Activated CD4-positive, alpha-beta T cell treated with anti-CD3 and anti-CD28 coated beads, Interleukin-2, Interleukin-4, amounts not matched to agents 100 ng/mL and 50 ng/mL, durations not matched to agents 16 hours and 8 hours (primary cell): ENCODE measurements at regions not wholly inside any gene's neighbourhood (a gene's known extent, or its start where the extent isn't known, plus 50 kb on each side); places are given as distances from the start of the nearest gene placed in this dataset.
"Not testable (repeated sequence)": the region's sequence is repeated elsewhere in the genome, so short reads cannot be mapped to it uniquely, and the experiment has no call there.

Experiments used
- DNase-seq: peaks from one replicate; pipeline ENCODE4 v3.0.0-alpha.2; 2020; ENCODE audit warnings: low spot score

GRCh38 chr4:120299631-120300030 lies 233.0 kb upstream of the MAD2L1 start:
- no peak for DNase-seq

DNA sequence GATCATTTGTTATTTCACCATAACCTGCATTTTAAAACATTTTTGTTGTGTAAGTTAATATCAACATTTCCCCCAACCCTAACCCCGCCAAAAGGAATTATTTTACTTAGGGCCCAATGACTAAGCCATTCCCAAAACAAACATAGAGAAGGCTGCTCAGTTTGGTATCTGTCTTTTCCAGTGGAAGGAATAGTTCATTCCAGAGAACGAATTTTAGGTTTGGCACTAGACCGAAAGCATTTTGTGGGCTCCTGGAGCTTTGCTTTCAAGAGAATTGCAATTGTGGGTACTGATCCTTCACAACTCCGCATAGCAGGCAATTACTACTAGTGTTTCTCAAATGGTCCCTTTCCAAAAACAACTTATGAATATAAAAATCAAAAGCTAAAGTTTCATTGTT lies 226.7 kb upstream of the MAD2L1 start:
- no peak for DNase-seq

DNA sequence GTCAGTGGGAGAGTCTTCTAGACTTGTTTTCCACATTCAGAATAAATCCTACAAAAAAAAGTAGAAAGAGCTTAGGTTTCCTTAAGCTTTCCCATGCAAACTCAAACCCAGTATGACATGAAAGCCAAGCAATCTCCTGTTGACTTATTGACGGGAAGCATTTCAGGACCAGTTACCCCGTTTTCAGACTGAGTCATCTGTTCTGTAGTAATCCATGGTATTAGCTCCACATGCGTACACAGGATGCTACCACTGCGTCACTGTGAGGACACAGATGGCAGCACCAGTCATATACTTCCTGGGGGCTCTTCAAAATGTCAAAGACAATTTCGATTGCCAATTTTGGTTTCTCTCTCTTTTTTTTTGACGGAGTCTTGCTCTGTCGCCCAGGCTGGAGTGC lies 224.9 kb upstream of the MAD2L1 start:
- DNase-seq = no peak

DNA sequence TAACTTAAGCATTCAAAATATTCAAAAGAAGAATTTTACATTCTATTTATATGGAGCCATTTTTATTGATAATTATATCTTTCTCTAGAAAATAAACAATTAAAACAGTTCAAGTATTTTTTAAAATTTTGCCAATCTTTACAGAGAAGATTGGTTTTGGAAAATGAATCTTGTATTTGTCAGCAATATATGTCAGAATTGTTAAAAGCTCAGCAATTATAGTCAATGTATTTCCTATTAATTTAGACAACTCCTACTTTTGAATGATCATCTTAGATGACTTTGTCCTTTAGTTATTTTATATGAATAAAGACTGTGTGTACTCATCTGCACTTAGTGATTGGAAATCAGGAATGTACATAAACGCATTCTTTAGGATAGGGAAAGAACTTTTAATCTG lies 223.9 kb upstream of the MAD2L1 start:
- no peak for DNase-seq

- no peak for DNase-seq
Observed at GRCh38 chr4:120286813-120287212, 220.2 kb upstream of the MAD2L1 start.

DNA sequence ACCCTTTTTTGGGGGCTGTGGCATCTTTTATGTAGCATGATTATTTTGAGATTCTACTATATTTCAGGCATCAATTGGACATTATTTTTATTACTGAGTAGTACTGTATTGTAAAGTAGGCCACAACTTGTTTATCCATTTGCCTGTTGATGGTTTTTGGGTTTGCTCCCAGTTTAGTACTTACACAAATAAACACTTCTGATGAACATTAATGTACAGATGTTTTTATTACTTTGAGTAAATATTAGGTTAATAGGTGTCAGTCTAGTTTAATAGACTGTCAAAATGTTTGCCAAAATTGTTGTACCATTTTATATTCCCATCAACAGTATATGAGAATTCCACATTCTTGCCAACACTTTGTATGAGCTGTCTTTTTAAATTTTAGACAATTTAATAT lies 214.9 kb upstream of the MAD2L1 start:
- no peak for DNase-seq

GRCh38 chr4:120277391-120277790 lies 210.7 kb upstream of the MAD2L1 start:
- no peak for DNase-seq

DNA sequence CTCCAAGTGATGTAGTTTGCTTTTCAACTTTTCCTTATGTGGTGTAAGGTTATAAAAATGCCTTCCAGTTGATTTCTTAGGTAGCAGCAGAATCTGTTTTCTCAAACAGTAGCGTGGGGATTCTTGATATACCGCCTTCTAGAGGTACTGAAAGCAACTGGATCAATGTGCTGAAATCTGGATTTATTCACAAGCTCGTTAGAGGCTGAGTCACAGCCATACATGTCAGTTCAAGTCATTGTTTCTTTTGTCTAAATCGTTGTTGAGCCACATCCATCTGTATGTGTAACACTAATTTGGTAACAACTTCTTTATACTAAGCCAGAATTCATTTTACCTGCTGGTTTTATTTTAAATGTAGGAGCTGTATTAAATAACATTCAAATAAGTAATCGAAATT lies 200.0 kb upstream of the MAD2L1 start:
- DNase-seq = no peak

GRCh38 chr4:120263618-120264017 lies 197.0 kb upstream of the MAD2L1 start:
- no peak for DNase-seq

DNA sequence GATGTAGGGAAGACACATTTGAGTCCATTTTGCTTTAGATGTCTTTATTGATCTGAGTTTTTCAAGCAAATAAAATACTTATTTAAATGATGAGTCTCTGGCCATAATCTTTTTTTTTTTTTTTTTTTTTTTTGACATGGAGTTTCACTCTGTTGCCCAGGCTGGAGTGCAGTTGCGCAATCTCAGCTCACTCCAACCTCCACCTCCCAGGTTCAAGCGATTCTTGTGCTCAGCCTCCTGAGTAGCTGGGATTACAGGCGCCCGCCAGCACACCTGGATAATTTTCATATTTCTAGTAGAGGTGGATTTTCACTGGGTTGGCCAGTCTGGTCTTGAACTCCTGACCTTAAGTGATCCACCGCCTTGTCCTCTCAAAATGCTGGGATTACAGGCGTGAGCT lies 194.5 kb upstream of the MAD2L1 start:
- DNase-seq = no peak

- DNase-seq = not testable (repeated sequence)
Observed at GRCh38 chr4:120256112-120256775, 189.6 kb upstream of the MAD2L1 start.

DNA sequence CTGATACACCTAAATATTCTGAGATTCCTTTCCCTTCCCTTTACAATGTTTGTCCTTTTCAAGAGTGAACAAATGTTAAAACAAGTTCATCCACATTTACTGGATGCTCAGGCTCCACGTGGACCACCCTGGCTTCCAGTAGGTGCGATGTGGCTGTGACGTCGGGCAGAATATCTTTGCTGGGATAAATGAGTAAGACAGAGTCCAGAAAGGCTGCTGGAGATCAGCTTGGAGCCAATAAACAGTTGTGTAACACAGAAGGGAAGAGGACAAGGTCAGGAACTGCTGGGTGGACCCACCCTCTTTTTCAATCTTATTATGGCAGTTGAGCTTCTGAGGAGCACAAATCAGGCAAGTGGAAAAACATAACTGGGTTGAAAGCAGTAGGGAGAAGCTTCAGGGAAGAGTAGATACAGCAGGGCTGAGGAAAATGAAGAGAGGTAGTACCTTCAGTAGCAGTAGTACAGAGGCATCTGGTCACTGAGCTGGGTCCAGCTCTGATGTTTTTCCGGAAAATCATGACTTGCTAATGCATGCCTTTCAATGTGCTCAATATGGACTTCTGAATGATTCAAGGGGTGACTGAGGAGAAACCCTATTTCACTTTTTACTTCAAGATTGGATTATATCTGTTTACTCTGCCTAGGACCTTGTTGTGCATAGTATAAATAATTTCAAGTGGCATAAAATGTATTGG lies 171.8 kb upstream of the MAD2L1 start:
- no peak for DNase-seq

GRCh38 chr4:120236873-120237272 lies 170.2 kb upstream of the MAD2L1 start:
- DNase-seq = no peak

DNA sequence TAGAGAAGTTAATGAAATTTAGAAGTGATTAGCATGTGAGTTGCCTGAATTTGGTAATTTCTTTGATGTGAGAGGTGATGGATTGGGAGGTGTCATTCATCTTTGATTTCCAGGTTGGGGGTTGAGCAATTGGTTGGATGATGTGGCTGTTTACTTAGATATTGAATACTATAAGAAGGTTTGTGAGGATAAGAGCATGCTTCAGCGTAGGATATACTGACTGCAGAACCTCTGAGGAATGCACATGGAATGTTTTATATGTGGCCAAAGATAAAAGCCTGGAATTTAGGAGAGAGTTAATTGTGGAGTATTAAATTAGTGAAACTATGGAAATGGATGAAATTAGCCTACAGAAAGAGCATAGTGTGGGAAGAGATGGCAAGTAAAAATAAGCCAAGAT lies 165.4 kb upstream of the MAD2L1 start:
- DNase-seq = no peak

DNA sequence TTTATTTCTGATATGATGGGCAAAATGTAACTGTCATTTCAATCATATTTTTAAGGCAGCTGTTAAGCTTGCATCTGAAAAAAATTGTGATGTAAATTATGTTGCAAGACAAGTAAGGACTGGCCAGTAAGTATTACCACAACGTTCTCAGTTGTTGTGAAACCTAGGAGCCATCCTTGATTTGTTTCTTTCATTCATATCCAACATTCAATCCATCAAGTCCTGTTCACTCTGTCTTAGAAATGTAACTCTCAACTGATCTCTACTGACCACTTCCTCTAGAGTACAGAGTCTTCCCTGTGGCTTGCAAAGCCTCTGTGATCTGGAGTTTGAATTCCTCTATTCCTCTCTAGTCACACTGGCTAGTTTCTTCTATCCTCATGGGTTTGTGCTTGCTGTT lies 161.4 kb upstream of the MAD2L1 start:
- no peak for DNase-seq

GRCh38 chr4:120227554-120227953 lies 160.9 kb upstream of the MAD2L1 start:
- DNase-seq = no peak

- no peak for DNase-seq
Observed at GRCh38 chr4:120225527-120225926, 158.9 kb upstream of the MAD2L1 start.

DNA sequence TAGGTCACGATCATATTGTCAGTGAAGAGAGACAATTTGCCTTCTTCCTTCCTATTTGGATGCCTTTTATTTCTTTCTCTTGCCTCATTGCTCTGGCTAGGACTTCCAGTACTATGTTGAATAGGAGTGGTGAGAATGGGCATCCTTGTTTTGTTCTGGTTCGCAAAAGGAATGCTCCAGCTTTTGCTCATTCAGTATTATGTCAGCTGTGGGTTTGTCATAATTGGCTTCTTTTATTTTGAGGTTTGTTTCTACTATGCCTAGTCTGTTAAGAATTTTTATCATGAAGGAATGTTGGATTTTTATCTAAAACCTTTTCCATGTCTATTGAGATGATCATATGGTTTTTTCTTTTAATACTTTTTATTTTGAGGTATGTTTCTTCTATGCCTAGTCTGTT lies 152.3 kb upstream of the MAD2L1 start:
- no peak for DNase-seq

- DNase-seq = no peak
Observed at GRCh38 chr4:120215350-120215749, 148.7 kb upstream of the MAD2L1 start.

DNA sequence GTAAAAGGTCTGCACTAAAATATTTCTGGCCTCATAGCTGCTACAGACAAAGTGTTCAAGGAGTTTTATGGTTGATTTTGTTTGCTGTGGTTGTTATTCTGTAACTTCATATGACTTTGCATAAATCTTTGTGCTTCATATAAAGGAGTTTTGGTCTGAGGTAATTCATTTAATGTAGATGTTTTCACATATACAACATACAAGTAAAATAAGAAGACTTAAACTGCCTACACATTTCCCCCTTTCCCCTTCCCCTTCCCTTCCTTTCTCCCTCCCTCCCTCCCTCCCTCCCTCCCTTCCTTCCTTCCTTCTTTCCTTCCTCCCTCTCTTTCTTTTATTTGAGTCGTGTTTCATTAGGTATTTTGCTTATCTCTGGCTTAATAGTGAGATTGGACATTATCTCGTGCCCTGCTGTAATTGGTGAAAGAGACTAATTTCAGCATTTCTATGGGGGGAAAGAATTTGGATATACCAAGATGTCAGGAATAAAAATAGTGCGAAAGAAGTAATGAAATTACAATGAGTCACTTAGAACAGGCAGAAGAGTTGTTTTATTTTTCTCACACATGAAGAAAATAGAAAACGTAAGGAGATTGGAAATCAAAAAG lies 144.9 kb upstream of the MAD2L1 start:
- DNase-seq = no peak

DNA sequence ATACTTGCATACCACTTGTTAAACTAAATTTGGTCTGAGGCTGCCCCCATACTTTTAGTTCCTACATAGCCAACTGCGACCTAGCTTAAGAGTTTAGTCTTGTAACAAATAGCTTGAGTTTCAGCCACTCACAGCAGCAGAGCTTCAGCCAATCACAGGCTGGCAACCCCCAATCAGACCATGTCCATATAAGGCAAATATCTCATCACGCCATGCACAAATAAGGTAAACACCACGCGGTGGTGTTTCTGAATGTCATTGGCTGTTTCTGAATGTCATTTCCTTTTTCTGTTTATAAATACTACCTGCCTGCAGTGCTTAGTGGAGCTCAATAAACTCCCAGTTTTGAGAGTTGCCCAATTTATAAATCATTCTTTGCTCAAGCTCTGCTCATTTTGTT lies 143.1 kb upstream of the MAD2L1 start:
- no peak for DNase-seq

DNA sequence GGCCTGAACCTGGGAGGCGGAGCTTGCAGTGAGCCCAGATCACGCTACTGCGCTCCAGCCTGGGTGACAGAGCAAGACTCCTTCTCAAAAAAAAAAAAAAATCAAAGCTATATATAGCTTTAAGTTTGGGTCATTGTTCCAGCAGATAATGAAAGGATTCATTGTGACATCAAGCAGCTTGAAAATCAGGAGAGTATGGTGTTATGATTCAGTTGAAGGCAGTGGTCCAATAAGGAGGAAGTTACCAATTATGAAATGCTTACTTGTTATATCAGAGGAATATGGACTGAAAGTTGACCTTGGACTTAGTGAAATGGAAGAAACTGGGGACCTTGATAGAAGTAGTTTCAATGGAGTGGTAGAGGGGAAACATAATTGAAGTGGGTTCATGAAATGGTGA lies 140.4 kb upstream of the MAD2L1 start:
- no peak for DNase-seq

DNA sequence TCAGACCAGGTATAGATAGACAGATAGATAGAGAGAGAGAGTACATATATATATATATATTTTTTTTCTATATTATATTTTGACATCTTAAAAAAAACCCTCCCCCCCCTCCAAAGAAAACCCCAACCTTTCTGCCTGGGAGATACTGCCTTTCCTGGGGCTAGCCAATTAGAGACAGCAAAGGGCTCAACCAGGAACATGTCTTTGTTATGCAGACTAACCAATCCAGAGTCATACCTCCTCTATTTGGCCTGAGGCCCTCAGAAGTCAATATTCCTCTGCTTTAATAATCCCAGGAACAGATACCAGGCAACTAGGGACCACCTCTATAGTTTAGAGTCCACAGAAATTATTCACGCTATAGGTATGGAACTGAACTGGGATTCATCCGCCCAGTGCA lies 135.6 kb upstream of the MAD2L1 start:
- no peak for DNase-seq
